DOHH2 (cell line): ENCODE measurements at regions not wholly inside any gene's neighbourhood (a gene's known extent, or its start where the extent isn't known, plus 50 kb on each side); places are given as distances from the start of the nearest gene placed in this dataset.

Source experiments
- CTCF ChIP-seq: fragments of 200-600 bp; sonication (generic); IDR thresholded peaks from one replicate; pipeline ENCODE4 v1.5.1; 2014; ENCODE audit warnings: antibody characterized with exemption, mild to moderate bottlenecking, low read depth, low read length; ENCODE audit not compliant: poor library complexity, severe bottlenecking
- EZH2phosphoT487 ChIP-seq: fragments of 200-600 bp; sonication (generic); IDR thresholded peaks from 2 replicates; pipeline ENCODE4 v1.6.1; 2017; ENCODE audit warnings: borderline replicate concordance, mild to moderate bottlenecking, antibody characterized with exemption, low read length, moderate library complexity, mixed read lengths

- TF ChIP-seq CTCF: no peak
- TF ChIP-seq EZH2phosphoT487: no peak
Observed at GRCh38 chrX:140167551-140167950, 202.2 kb upstream of the CXorf66 start.
